Endothelial cell of umbilical vein (primary cell): ENCODE measurements at regions not wholly inside any gene's neighbourhood (a gene's known extent, or its start where the extent isn't known, plus 50 kb on each side); places are given as distances from the start of the nearest gene placed in this dataset.

Source experiments
- BruUV-seq: library from RNA; stranded (reverse); fragments of 400-500 nt; replicated peaks from 2 replicates; lab custom pipeline; 2021; lab: Mats Ljungman, UMichigan
- CTCF ChIA-PET: fragments of 300-600, 350-600 bp; sonication (Branson Sonifier 250); formaldehyde crosslinking; loops from one replicate; lab custom pipeline; 2021; ENCODE audit warnings: antibody characterized with exemption, inconsistent platforms; lab: Charles Lee
- POLR2A ChIA-PET: fragments of 300-600, 350-600 bp; sonication (Branson Sonifier 250); formaldehyde crosslinking; loops from one replicate; lab custom pipeline; 2021; ENCODE audit warnings: antibody characterized with exemption, inconsistent platforms; lab: Charles Lee
- DNase-seq: peaks from one replicate; pipeline ENCODE4 v3.0.0-alpha.2; 2011; ENCODE audit warnings: low read depth, low spot score
- FAIRE-seq: peaks from 2 replicates; lab custom pipeline; 2011; peaks lifted over from hg19 to GRCh38; lab: Jason Lieb, UNC
- H2AFZ ChIP-seq: 2 replicates; pipeline ENCODE4 v1.6.0; 2012; ENCODE audit warnings: low read depth, low read length, control low read depth, inconsistent platforms
- H3K27ac ChIP-seq: 2 replicates; pipeline ENCODE4 v1.5.1; 2011; ENCODE audit warnings: low read depth, mild to moderate bottlenecking, control low read depth, low read length, moderate library complexity; ENCODE audit not compliant: insufficient read depth
- H3K27me3 ChIP-seq, 2 experiments: 2 replicates each; pipeline versions ENCODE4 v1.6.0 to v1.6.1; 2011; ENCODE audit warnings: low read length in 2 of 2, mixed read lengths in 1 of 2; ENCODE audit not compliant: control insufficient read depth in 2 of 2, insufficient read depth in 2 of 2
- H3K36me3 ChIP-seq, 2 experiments: 2 replicates in 1 of 2; 3 replicates in 1 of 2; pipeline ENCODE4 v1.5.1; 2011; ENCODE audit warnings: low read length in 2 of 2, mild to moderate bottlenecking in 1 of 2, moderate library complexity in 1 of 2; ENCODE audit not compliant: control insufficient read depth in 2 of 2, insufficient read depth in 2 of 2; ENCODE audit errors: extremely low read depth in 1 of 2
- H3K4me1 ChIP-seq: 3 replicates; pipeline ENCODE4 v1.5.1; 2011; ENCODE audit warnings: mild to moderate bottlenecking, low read length; ENCODE audit not compliant: control insufficient read depth, insufficient read depth; ENCODE audit errors: extremely low read depth
- H3K4me2 ChIP-seq: 2 replicates; pipeline ENCODE4 v1.6.1; 2011; ENCODE audit warnings: low read length, control low read depth, mixed read lengths; ENCODE audit not compliant: insufficient read depth
- H3K4me3 ChIP-seq, 3 experiments: fragments of 200-600 bp in 1 of 3; sonication (generic), shearing (Covaris generic) in 1 of 3; replicated peaks in 1 of 3; 2 replicates each; pipeline ENCODE4 v1.5.1; 2011 to 2016; ENCODE audit warnings: control low read depth in 3 of 3, low read length in 3 of 3, mild to moderate bottlenecking in 2 of 3, inconsistent platforms in 1 of 3, low read depth in 1 of 3, moderate library complexity in 1 of 3; ENCODE audit not compliant: insufficient read depth in 1 of 3
- H3K79me2 ChIP-seq: 2 replicates; pipeline ENCODE4 v1.6.0; 2012; ENCODE audit warnings: low read length, inconsistent platforms; ENCODE audit not compliant: control insufficient read depth, insufficient read depth
- H3K9ac ChIP-seq: replicated peaks from 2 replicates; pipeline ENCODE3; 2011; ENCODE audit warnings: low read length, control low read depth; ENCODE audit not compliant: insufficient read depth; ENCODE audit errors: extremely low read depth
- H3K9me1 ChIP-seq: replicated peaks from 3 replicates; pipeline ENCODE4 v1.6.0; 2011; ENCODE audit warnings: mild to moderate bottlenecking, low read length; ENCODE audit not compliant: control insufficient read depth, insufficient read depth; ENCODE audit errors: extremely low read depth
- H3K9me3 ChIP-seq: replicated peaks from 2 replicates; pipeline ENCODE4 v1.5.1; 2012; ENCODE audit warnings: low read length, inconsistent platforms; ENCODE audit not compliant: control insufficient read depth, insufficient read depth
- H4K20me1 ChIP-seq: replicated peaks from 2 replicates; pipeline ENCODE3; 2011; ENCODE audit warnings: mild to moderate bottlenecking, low read length; ENCODE audit not compliant: control insufficient read depth, insufficient read depth; ENCODE audit errors: extremely low read depth
- CTCF ChIP-seq, 2 donors: IDR thresholded peaks; 1 replicate in 1 of 2; 2 replicates in 1 of 2; pipeline ENCODE4 v1.5.1; 2011; ENCODE audit warnings: low read length in 2 of 2, mild to moderate bottlenecking in 2 of 2, moderate library complexity in 2 of 2, control low read depth in 1 of 2, inconsistent platforms in 1 of 2, low read depth in 1 of 2; ENCODE audit not compliant: insufficient read depth in 1 of 2; ENCODE audit errors: extremely low read depth in 1 of 2
- EZH2 ChIP-seq: IDR thresholded peaks from 2 replicates; pipeline ENCODE4 v1.6.1; 2012; ENCODE audit warnings: borderline replicate concordance, low read depth, mild to moderate bottlenecking, moderate library complexity, low read length, inconsistent platforms; ENCODE audit not compliant: severe bottlenecking
- FOS ChIP-seq: IDR thresholded peaks from 2 replicates; pipeline ENCODE4 v1.6.1; 2011; ENCODE audit warnings: mild to moderate bottlenecking, low read length, moderate library complexity, borderline replicate concordance; ENCODE audit not compliant: insufficient read depth
- GATA2 ChIP-seq: IDR thresholded peaks from 2 replicates; pipeline ENCODE4 v1.7.0; 2011; ENCODE audit warnings: low read depth, mild to moderate bottlenecking, moderate library complexity, mixed read lengths, low read length; ENCODE audit not compliant: insufficient read length, insufficient read depth
- JUN ChIP-seq: IDR thresholded peaks from 2 replicates; pipeline ENCODE4 v1.6.1; 2011; ENCODE audit warnings: borderline replicate concordance, low read depth; ENCODE audit not compliant: insufficient read length, insufficient read depth
- MYC ChIP-seq: IDR thresholded peaks from one replicate; pipeline ENCODE4 v1.6.1; 2011; ENCODE audit warnings: mild to moderate bottlenecking, low read depth, low read length
- POLR2A ChIP-seq: IDR thresholded peaks from 2 replicates; pipeline ENCODE4 v1.6.1; 2012; ENCODE audit warnings: low read depth, mild to moderate bottlenecking, control low read depth, low read length
- POLR2AphosphoS5 ChIP-seq: IDR thresholded peaks from 2 replicates; pipeline ENCODE4 v1.6.1; 2012; ENCODE audit warnings: low read depth, mild to moderate bottlenecking, control low read depth, low read length, moderate library complexity; ENCODE audit not compliant: insufficient read depth
- dilution Hi-C: fragments of 300-500 bp; cut with MboI; formaldehyde crosslinking; loops from one replicate; pipeline ENCODE4 v1.15.0; 2019; ENCODE audit warnings: low sequenced_read_pairs; ENCODE audit not compliant: extremely low pct_ligation_motif_present
- intact Hi-C: fragments of 100-400 bp; cut with micrococcal nuclease; formaldehyde crosslinking; loops from one replicate; pipeline ENCODE4 v1.10.0; 2022
- TF ChIP-seq, protein P1 (sequence below): IDR thresholded peaks from 2 replicates; pipeline ENCODE4 v1.6.1; 2011; ENCODE audit not compliant: insufficient read depth, insufficient read length

DNA sequence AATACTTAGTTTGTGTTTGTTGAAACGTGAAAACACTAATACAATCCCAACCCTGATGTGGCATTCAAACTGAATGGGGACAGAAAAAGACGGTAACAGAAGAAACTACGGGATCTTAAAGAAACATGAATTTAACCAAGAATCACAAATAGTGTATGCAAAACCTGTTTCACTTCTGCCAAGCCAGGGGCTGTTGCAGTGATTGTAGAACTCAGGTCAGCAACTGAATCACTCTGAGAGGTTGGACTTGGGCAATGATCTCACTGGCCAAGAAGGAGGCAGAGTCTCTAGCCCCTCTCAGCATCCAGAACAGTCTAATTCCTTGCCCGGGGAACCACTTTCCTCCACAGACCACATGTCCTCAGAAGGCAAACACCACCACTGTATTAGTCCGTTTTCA is 54.9 kb upstream of the CRIM1 start:
- BruUV-seq: no TSS peak
- TF ChIP-seq FOS (no peak), CTCF (IDR thresholded peaks at IDR 0.05; ENCODE audit: extremely low read depth in 1 of 2, insufficient read depth in 1 of 2, low read depth in 1 of 2, low read length in 2 of 2) (no peak), EZH2 (no peak), MYC (no peak), JUN (no peak), GATA2 (no peak), POLR2AphosphoS5 (no peak), POLR2A (no peak)
- TF ChIP-seq, protein P1, sequence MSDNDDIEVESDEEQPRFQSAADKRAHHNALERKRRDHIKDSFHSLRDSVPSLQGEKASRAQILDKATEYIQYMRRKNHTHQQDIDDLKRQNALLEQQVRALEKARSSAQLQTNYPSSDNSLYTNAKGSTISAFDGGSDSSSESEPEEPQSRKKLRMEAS: no peak
- ChIA-PET POLR2A (no interaction called here), CTCF (no interaction called here)
- FAIRE-seq: no peak
- no peaks in the 10 kb centered on the region for H3K36me3 ChIP-seq
- no peak overlapping the region for H3K4me2 ChIP-seq
- H3K27me3 ChIP-seq: peaks cover 0 to 2% of the 10 kb centered on the region in 2 experiments
- no peak overlapping the region for H2AFZ ChIP-seq
- no peak overlapping the region for H3K4me3 ChIP-seq
- H3K79me2 ChIP-seq: no peaks in the 10 kb centered on the region
- H3K27ac ChIP-seq: no peak overlapping the region
- no peaks in the 10 kb centered on the region for H3K4me1 ChIP-seq
- DNase-seq: no peak
- H3K9me3 ChIP-seq: no peaks in the 10 kb centered on the region
- dilution Hi-C loops: no loop called here
- intact Hi-C loops: no loop called here
- no peak overlapping the region for H3K9ac ChIP-seq
- H4K20me1 ChIP-seq: no peaks in the 10 kb centered on the region
- H3K9me1 ChIP-seq: no peaks in the 10 kb centered on the region
